IMR-90 (cell line): ENCODE measurements at regions not wholly inside any gene's neighbourhood (a gene's known extent, or its start where the extent isn't known, plus 50 kb on each side); places are given as distances from the start of the nearest gene placed in this dataset.

Source experiments
- ATAC-seq: fragments of 200-7000 bp; cut with Tn5 transposase; 2 replicates; pipeline ENCODE4 v1.9.1; 2020; ENCODE audit warnings: low read depth, mild to moderate bottlenecking, moderate library complexity
- BruUV-seq: library from RNA; stranded (reverse); fragments of 400-500 nt; replicated peaks from 2 replicates; lab custom pipeline; 2021; lab: Mats Ljungman, UMichigan
- CTCF ChIA-PET: fragments of 300-600 bp; formaldehyde crosslinking; extraction: SDS; loops from one replicate; lab custom pipeline; 2021; ENCODE audit warnings: antibody characterized with exemption; lab: Yijun Ruan, JAX
- POLR2A ChIA-PET: fragments of 300-600 bp; sonication (Branson Sonifier 250); formaldehyde crosslinking; loops from one replicate; lab custom pipeline; 2022; ENCODE audit warnings: antibody characterized with exemption; ENCODE audit not compliant: unreplicated experiment; lab: Charles Lee
- DNase-seq: peaks from one replicate; pipeline ENCODE4 v3.0.0; 2013
- H2AFZ ChIP-seq: replicated peaks from 2 replicates; pipeline ENCODE3; 2013; ENCODE audit warnings: low read length, mild to moderate bottlenecking; ENCODE audit not compliant: poor library complexity
- H2AK5ac ChIP-seq: 2 replicates; pipeline ENCODE4 v1.6.1; 2013; ENCODE audit warnings: low read depth, low read length, inconsistent platforms
- H2AK9ac ChIP-seq: replicated peaks from 2 replicates; pipeline ENCODE3; 2013; ENCODE audit warnings: mild to moderate bottlenecking, low read depth, low read length, moderate library complexity; ENCODE audit not compliant: poor library complexity
- H2BK120ac ChIP-seq: 2 replicates; pipeline ENCODE4 v1.6.1; 2013; ENCODE audit warnings: low read depth, low read length, inconsistent platforms
- H2BK15ac ChIP-seq: 3 replicates; pipeline ENCODE4 v1.6.1; 2013; ENCODE audit warnings: low read depth, low read length, inconsistent platforms
- H2BK20ac ChIP-seq: 2 replicates; pipeline ENCODE4 v1.6.1; 2013; ENCODE audit warnings: low read depth, mild to moderate bottlenecking, inconsistent platforms, low read length, moderate library complexity
- H2BK5ac ChIP-seq: 2 replicates; pipeline ENCODE4 v1.6.1; 2013; ENCODE audit warnings: mild to moderate bottlenecking, low read depth, low read length, inconsistent platforms; ENCODE audit not compliant: poor library complexity, severe bottlenecking
- H3K14ac ChIP-seq: replicated peaks from 2 replicates; pipeline ENCODE4 v1.6.1; 2013; ENCODE audit warnings: low read depth, low read length, inconsistent platforms
- H3K18ac ChIP-seq: 2 replicates; pipeline ENCODE4 v1.6.1; 2013; ENCODE audit warnings: low read depth, low read length, control low read depth
- H3K23ac ChIP-seq: 2 replicates; pipeline ENCODE4 v1.6.1; 2013; ENCODE audit warnings: low read depth, low read length, inconsistent platforms
- H3K27ac ChIP-seq: 2 replicates; pipeline ENCODE4 v1.5.1; 2013; ENCODE audit warnings: mild to moderate bottlenecking, control low read depth, low read length; ENCODE audit not compliant: insufficient read depth
- H3K27me3 ChIP-seq: 2 replicates; pipeline ENCODE4 v1.6.1; 2013; ENCODE audit warnings: low read length; ENCODE audit not compliant: control insufficient read depth, insufficient read depth
- H3K36me3 ChIP-seq: 2 replicates; pipeline ENCODE4 v1.6.1; 2013; ENCODE audit warnings: low read length, mixed read lengths; ENCODE audit not compliant: control insufficient read depth, insufficient read depth
- H3K4ac ChIP-seq: 2 replicates; pipeline ENCODE4 v1.6.1; 2013; ENCODE audit warnings: low read depth, low read length, inconsistent platforms
- H3K4me1 ChIP-seq: 2 replicates; pipeline ENCODE4 v1.6.1; 2013; ENCODE audit warnings: low read length, mixed read lengths; ENCODE audit not compliant: control insufficient read depth, insufficient read depth
- H3K4me2 ChIP-seq: 2 replicates; pipeline ENCODE4 v1.6.1; 2013; ENCODE audit warnings: low read depth, mild to moderate bottlenecking, control low read depth, low read length, moderate library complexity
- H3K4me3 ChIP-seq: 2 replicates; pipeline ENCODE4 v1.5.1; 2013; ENCODE audit warnings: low read depth, mild to moderate bottlenecking, control low read depth, low read length, moderate library complexity; ENCODE audit not compliant: insufficient read depth
- H3K56ac ChIP-seq: 2 replicates; pipeline ENCODE4 v1.6.1; 2013; ENCODE audit warnings: low read length, inconsistent platforms; ENCODE audit not compliant: insufficient read depth; ENCODE audit errors: extremely low read depth
- H3K79me1 ChIP-seq, 2 experiments: 2 replicates each; pipeline ENCODE4 v1.6.1; 2013; ENCODE audit warnings: low read length in 2 of 2, inconsistent platforms in 1 of 2, low read depth in 1 of 2
- H3K9ac ChIP-seq: 2 replicates; pipeline ENCODE4 v1.6.1; 2013; ENCODE audit warnings: low read depth, low read length, control low read depth
- H3K9me1 ChIP-seq: 2 replicates; pipeline ENCODE4 v1.6.1; 2013; ENCODE audit warnings: low read length, inconsistent platforms; ENCODE audit not compliant: insufficient read depth
- H3K9me3 ChIP-seq: 2 replicates; pipeline ENCODE4 v1.6.1; 2013; ENCODE audit warnings: low read length; ENCODE audit not compliant: control insufficient read depth, insufficient read depth
- H4K20me1 ChIP-seq: 2 replicates; pipeline ENCODE4 v1.6.1; 2013; ENCODE audit warnings: low read length, inconsistent platforms; ENCODE audit not compliant: insufficient read depth
- H4K5ac ChIP-seq: 2 replicates; pipeline ENCODE4 v1.6.1; 2013; ENCODE audit warnings: mild to moderate bottlenecking, low read depth, low read length, control low read depth
- H4K8ac ChIP-seq, 2 experiments: 2 replicates each; pipeline ENCODE4 v1.6.1; 2013; ENCODE audit warnings: low read depth in 2 of 2, low read length in 2 of 2, control low read depth in 1 of 2, inconsistent platforms in 1 of 2
- H4K91ac ChIP-seq: 2 replicates; pipeline ENCODE4 v1.6.1; 2013; ENCODE audit warnings: low read depth, low read length, inconsistent platforms; ENCODE audit not compliant: insufficient read depth
- BHLHE40 ChIP-seq: fragments of 150-350 bp; IDR thresholded peaks from 2 replicates; pipeline ENCODE4 v1.6.1; 2016; ENCODE audit warnings: mild to moderate bottlenecking, low read depth, low read length
- FOS ChIP-seq: fragments of 150-350 bp; IDR thresholded peaks from 2 replicates; pipeline ENCODE4 v1.6.1; 2016; ENCODE audit warnings: low read depth, low read length
- MAZ ChIP-seq: IDR thresholded peaks from 2 replicates; pipeline ENCODE4 v1.6.1; 2012; ENCODE audit warnings: low read depth, mild to moderate bottlenecking, low read length, improper control_type of control experiment, moderate library complexity, borderline replicate concordance
- MXI1 ChIP-seq: IDR thresholded peaks from 2 replicates; pipeline ENCODE4 v1.6.1; 2012; ENCODE audit warnings: low read depth, mild to moderate bottlenecking, low read length, moderate library complexity, borderline replicate concordance
- RAD21 ChIP-seq: IDR thresholded peaks from 2 replicates; pipeline ENCODE4 v1.6.1; 2012; ENCODE audit warnings: low read length, improper control_type of control experiment
- RCOR1 ChIP-seq: IDR thresholded peaks from 2 replicates; pipeline ENCODE4 v1.6.1; 2012; ENCODE audit warnings: mild to moderate bottlenecking, low read length, improper control_type of control experiment; ENCODE audit not compliant: insufficient replicate concordance
- WGBS, 2 experiments: methylation state at CpG; one replicate each; pipeline versions ENCODE4 v1.1.5 to v1.1.7; 2013; ENCODE audit warnings: missing lambda C conversion rate in 2 of 2; ENCODE audit not compliant: insufficient read length in 1 of 2; ENCODE audit errors: extremely low coverage in 2 of 2; 5-methylcytosine and 5-hydroxymethylcytosine counted together
- dilution Hi-C: fragments of 300-500 bp; cut with HindIII; formaldehyde crosslinking; loops from one replicate; pipeline ENCODE4 v1.14.3; 2018; ENCODE audit warnings: low sequenced_read_pairs; ENCODE audit not compliant: unreplicated experiment
- in situ Hi-C: fragments of 300-500 bp; cut with MboI; formaldehyde crosslinking; loops from 3 replicates; pipeline ENCODE4 v1.14.3; 2019; ENCODE audit warnings: low sequenced_read_pairs, inconsistent platforms, mixed read lengths
- intact Hi-C: fragments of 100-400 bp; cut with micrococcal nuclease; formaldehyde crosslinking; loops from 2 replicates; pipeline ENCODE4 v1.10.0; 2022
- TF ChIP-seq, protein P1 (sequence below): fragments of 150-350 bp; IDR thresholded peaks from 2 replicates; pipeline ENCODE4 v1.6.1; 2017; ENCODE audit warnings: mild to moderate bottlenecking, antibody characterized with exemption, low read length, low read depth
- TF ChIP-seq, protein P2 (sequence below): conservative IDR thresholded peaks from 2 replicates; pipeline ENCODE4 v1.5.1; 2012; ENCODE audit warnings: mild to moderate bottlenecking, low read depth, low read length, improper control_type of control experiment

DNA sequence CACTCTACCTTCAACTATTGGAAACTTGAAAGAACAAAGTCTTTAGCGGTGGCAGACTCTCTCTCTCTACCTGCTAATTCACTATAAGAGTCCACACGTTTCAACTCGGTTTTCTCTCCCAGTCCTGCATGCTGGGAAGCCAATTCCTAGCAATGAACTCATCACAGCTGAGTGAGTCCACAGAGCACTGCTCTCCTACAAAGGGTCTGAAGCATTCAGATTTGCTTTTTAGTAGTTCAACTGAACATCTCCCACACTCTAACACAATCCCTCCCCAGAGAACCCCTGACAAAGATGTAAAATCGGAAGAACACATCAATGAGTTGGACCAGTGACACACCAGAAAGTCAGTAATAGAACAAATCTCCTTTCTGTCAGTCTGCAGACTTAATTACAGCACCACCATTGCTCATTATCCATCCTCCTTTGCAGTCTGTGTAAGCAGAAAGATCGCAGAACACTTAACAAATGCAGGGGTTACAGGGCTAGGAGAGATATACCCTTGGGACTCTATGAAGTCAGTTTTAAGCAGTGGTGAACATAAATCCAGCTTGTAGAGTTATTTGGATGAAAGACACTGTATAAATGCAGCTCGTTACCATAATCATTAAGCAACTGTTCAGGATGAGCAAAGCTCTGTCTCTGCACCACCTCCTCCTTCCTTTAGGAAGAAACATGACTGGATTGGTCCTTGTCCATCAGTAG lies 353.4 kb upstream of the GRIA1 start:
- in situ Hi-C loops = no loop called here
- no peaks in the 10 kb centered on the region for H3K4me1 ChIP-seq

More for the DNA sequence above, 353.4 kb upstream of the GRIA1 start:
- Histone ChIP-seq H3K36me3 (no peaks in the 10 kb centered on the region), H2AK5ac (no peak overlapping the region), H3K79me1 (no peaks in the 10 kb centered on the region), H2BK20ac (no peak overlapping the region), H3K9me1 (no peaks in the 10 kb centered on the region), H3K4ac (no peak overlapping the region), H3K18ac (no peak overlapping the region), H3K56ac (no peak overlapping the region), H2AK9ac (no peak overlapping the region), H4K20me1 (no peaks in the 10 kb centered on the region), H3K9me3 (peaks cover 12% of the 10 kb centered on the region), H2BK5ac (no peak overlapping the region), H2BK15ac (no peak overlapping the region), H3K4me3 (no peak overlapping the region), H2BK120ac (no peak overlapping the region), H4K5ac (no peak overlapping the region), H4K91ac (no peak overlapping the region), H3K14ac (no peak overlapping the region), H4K8ac (no peak overlapping the region), H2AFZ (no peak overlapping the region), H3K4me2 (no peak overlapping the region), H3K23ac (no peak overlapping the region), H3K27ac (no peak overlapping the region), H3K9ac (no peak overlapping the region), H3K27me3 (no peaks in the 10 kb centered on the region)
- no peak for DNase-seq
- TF ChIP-seq, protein P1, sequence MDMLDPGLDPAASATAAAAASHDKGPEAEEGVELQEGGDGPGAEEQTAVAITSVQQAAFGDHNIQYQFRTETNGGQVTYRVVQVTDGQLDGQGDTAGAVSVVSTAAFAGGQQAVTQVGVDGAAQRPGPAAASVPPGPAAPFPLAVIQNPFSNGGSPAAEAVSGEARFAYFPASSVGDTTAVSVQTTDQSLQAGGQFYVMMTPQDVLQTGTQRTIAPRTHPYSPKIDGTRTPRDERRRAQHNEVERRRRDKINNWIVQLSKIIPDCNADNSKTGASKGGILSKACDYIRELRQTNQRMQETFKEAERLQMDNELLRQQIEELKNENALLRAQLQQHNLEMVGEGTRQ = no peak
- TF ChIP-seq FOS = no peak
- TF ChIP-seq MAZ = no peak
- TF ChIP-seq RAD21 = no peak
- TF ChIP-seq RCOR1 = no peak
- TF ChIP-seq, protein P2, sequence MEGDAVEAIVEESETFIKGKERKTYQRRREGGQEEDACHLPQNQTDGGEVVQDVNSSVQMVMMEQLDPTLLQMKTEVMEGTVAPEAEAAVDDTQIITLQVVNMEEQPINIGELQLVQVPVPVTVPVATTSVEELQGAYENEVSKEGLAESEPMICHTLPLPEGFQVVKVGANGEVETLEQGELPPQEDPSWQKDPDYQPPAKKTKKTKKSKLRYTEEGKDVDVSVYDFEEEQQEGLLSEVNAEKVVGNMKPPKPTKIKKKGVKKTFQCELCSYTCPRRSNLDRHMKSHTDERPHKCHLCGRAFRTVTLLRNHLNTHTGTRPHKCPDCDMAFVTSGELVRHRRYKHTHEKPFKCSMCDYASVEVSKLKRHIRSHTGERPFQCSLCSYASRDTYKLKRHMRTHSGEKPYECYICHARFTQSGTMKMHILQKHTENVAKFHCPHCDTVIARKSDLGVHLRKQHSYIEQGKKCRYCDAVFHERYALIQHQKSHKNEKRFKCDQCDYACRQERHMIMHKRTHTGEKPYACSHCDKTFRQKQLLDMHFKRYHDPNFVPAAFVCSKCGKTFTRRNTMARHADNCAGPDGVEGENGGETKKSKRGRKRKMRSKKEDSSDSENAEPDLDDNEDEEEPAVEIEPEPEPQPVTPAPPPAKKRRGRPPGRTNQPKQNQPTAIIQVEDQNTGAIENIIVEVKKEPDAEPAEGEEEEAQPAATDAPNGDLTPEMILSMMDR = no peak
- no peak for TF ChIP-seq MXI1
- TF ChIP-seq BHLHE40 = no peak
- intact Hi-C loops = no loop called here
- no peak for ATAC-seq
- POLR2A ChIA-PET = no interaction called here
- dilution Hi-C loops = no loop called here
- WGBS, 2 experiments = 0% methylated on average over 1 of the region's 6 CpGs; no CpG with 5 or more reads in 1 of the 2 experiments
- no TSS peak for BruUV-seq
- CTCF ChIA-PET = no interaction called here
